ENCODE measurements at regions not wholly inside any gene's neighbourhood (a gene's known extent, or its start where the extent isn't known, plus 50 kb on each side); places are given as distances from the start of the nearest gene placed in this dataset.

DNA sequence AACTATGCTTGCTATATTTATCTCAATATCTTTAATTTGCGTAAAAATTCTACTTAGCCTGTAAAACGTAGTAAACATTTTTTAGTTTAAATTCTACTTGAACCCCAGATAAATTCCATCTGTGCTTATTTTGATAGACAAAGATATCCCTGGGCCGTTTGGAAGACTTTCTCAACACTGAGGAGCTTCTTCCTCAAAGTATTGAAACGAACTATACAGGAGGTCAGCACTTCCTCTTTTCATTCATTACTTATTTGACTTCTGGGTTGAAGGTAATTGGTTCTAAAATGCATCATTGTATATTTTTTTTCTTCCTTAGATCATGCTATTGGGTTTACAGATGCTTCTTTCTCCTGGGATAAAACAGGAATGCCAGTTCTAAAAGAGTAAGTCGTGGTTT is 74.7 kb downstream of the HSPA13 start:
- in situ Hi-C loops (cut with HindIII; ENCODE audit: low pct_ligation_motif_present, low sequenced_read_pairs): no loop called here
- TF ChIP-seq, protein P1, sequence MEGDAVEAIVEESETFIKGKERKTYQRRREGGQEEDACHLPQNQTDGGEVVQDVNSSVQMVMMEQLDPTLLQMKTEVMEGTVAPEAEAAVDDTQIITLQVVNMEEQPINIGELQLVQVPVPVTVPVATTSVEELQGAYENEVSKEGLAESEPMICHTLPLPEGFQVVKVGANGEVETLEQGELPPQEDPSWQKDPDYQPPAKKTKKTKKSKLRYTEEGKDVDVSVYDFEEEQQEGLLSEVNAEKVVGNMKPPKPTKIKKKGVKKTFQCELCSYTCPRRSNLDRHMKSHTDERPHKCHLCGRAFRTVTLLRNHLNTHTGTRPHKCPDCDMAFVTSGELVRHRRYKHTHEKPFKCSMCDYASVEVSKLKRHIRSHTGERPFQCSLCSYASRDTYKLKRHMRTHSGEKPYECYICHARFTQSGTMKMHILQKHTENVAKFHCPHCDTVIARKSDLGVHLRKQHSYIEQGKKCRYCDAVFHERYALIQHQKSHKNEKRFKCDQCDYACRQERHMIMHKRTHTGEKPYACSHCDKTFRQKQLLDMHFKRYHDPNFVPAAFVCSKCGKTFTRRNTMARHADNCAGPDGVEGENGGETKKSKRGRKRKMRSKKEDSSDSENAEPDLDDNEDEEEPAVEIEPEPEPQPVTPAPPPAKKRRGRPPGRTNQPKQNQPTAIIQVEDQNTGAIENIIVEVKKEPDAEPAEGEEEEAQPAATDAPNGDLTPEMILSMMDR (IDR thresholded peaks at IDR 0.05; ENCODE audit: low read depth, low read length, missing control alignments): no peak
- no peak for DNase-seq
- no peak overlapping the region for H3K27ac ChIP-seq
- H3K27me3 ChIP-seq (replicated peaks): no peaks in the 10 kb centered on the region
- no peak overlapping the region for H3K4me3 ChIP-seq (ENCODE audit: low read depth, low read length)
- no peaks in the 10 kb centered on the region for H3K36me3 ChIP-seq (replicated peaks)

- in situ Hi-C loops (cut with HindIII; ENCODE audit: low pct_ligation_motif_present, low sequenced_read_pairs): no loop called here
- H3K27me3 ChIP-seq (replicated peaks): no peaks in the 10 kb centered on the region
- H3K36me3 ChIP-seq (replicated peaks): no peaks in the 10 kb centered on the region
- H3K27ac ChIP-seq: no peak overlapping the region
- no peak overlapping the region for H3K4me3 ChIP-seq (ENCODE audit: low read depth, low read length)
- no peak for DNase-seq
- TF ChIP-seq, protein P1 (IDR thresholded peaks at IDR 0.05; ENCODE audit: low read depth, low read length, missing control alignments): no peak
Measured at GRCh38 chr21:14306126-14306907, 76.6 kb downstream of the HSPA13 start.

DNA sequence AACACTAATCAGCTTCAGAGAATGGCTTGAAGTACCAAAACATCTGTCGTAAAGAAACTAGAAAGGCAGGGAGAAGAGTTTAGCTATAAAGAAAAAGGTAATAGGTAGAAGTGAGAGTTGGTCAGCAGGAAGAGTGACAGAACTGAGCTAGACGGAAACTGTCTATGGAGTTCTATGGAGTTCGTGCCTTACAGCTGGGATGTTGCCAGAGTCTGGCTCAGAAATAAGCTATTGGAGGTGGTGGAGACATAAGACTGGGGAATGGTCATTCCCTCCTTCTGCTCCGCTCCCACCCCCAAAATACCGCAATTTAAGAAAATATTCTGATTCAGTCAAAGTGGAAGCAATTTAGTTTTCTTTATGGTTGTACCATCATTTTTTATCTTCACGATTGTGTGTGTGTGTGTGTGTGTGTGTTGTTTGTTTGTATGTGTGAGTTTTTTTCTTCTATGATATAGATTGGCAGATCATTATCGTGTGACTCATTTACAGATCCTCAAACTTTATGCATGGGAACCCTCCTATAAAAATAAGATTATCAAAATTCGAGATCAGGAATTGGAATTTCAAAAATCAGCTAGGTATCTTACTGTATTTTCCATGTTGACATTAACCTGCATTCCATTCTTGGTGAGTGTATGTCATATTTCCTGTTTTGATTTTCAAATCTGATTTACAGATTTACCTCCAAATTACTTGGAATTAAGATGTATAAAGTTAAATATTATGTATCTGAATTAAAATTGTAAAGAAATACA is 79.0 kb downstream of the HSPA13 start:
- Histone ChIP-seq H3K36me3 (replicated peaks) (no peaks in the 10 kb centered on the region), H3K27me3 (replicated peaks) (no peaks in the 10 kb centered on the region), H3K4me3 (ENCODE audit: low read depth, low read length) (no peak overlapping the region), H3K27ac (no peak overlapping the region)
- DNase-seq: no peak
- TF ChIP-seq, protein P1 (IDR thresholded peaks at IDR 0.05; ENCODE audit: low read depth, low read length, missing control alignments): no peak
- in situ Hi-C loops (cut with HindIII; ENCODE audit: low pct_ligation_motif_present, low sequenced_read_pairs): no loop called here

DNA sequence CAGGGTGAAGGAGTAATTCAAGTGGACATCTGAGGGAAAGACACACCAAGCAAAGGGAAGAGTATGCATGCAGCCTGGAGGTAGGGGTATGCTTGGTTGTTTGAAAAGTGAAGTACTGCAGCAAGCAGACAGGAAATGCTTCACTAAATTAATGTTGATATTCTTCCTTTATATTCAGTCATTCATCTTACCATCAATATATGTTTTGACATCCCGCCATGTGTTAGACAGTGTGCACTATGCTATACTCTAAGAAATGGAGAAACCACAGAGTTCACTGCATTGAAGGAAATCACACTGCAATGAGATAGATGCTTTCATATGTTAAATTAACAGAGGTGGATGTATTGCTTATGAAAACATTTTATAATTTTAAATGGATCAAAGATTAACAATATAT is 82.9 kb downstream of the HSPA13 start:
- DNase-seq: no peak
- TF ChIP-seq, protein P1 (IDR thresholded peaks at IDR 0.05; ENCODE audit: low read depth, low read length, missing control alignments): no peak
- no peak overlapping the region for H3K27ac ChIP-seq
- no peaks in the 10 kb centered on the region for H3K36me3 ChIP-seq (replicated peaks)
- H3K4me3 ChIP-seq (ENCODE audit: low read depth, low read length): no peak overlapping the region
- no peaks in the 10 kb centered on the region for H3K27me3 ChIP-seq (replicated peaks)
- in situ Hi-C loops (cut with HindIII; ENCODE audit: low pct_ligation_motif_present, low sequenced_read_pairs): no loop called here

- no peak for DNase-seq
- TF ChIP-seq, protein P1 (IDR thresholded peaks at IDR 0.05; ENCODE audit: low read depth, low read length, missing control alignments): no peak
- Histone ChIP-seq H3K27ac (no peak overlapping the region), H3K4me3 (ENCODE audit: low read depth, low read length) (no peak overlapping the region), H3K27me3 (replicated peaks) (no peaks in the 10 kb centered on the region), H3K36me3 (replicated peaks) (no peaks in the 10 kb centered on the region)
- in situ Hi-C loops (cut with HindIII; ENCODE audit: low pct_ligation_motif_present, low sequenced_read_pairs): no loop called here
Measured at GRCh38 chr21:14290576-14290975, 74.6 kb downstream of the RBM11 start.

All from brain microvascular endothelial cell (primary cell).